ENCODE measurements at regions not wholly inside any gene's neighbourhood (a gene's known extent, or its start where the extent isn't known, plus 50 kb on each side); places are given as distances from the start of the nearest gene placed in this dataset.

GRCh38 chr14:26395726-26396125, 202.1 kb downstream of the NOVA1 start:
- peaks cover 0 to 10% (median 2%) of the 10 kb centered on the region in 3 donors for H3K4me1 ChIP-seq (ENCODE audit: control insufficient read depth in 3 of 3, insufficient read depth in 2 of 3, low read depth in 1 of 3, low read length in 2 of 3)
- 55 to 91% (median 77%) methylated on average over 1 of the region's 1 CpG for WGBS, 3 donors
- no peaks in the 10 kb centered on the region for H3K36me3 ChIP-seq (ENCODE audit: control insufficient read depth in 3 of 3, insufficient read depth in 2 of 3, low read depth in 1 of 3, low read length in 3 of 3)
- H3K9me3 ChIP-seq (ENCODE audit: control insufficient read depth in 2 of 2, insufficient read depth in 1 of 2, low read depth in 1 of 2, low read length in 1 of 2): no peaks in the 10 kb centered on the region
- no peak overlapping the region for H3K4me3 ChIP-seq (ENCODE audit: low read depth in 1 of 3, low read length in 3 of 3)
- FAIRE-seq: no peak
- no peak overlapping the region for H3K27ac ChIP-seq (ENCODE audit: low read depth in 1 of 3, low read length in 2 of 3)
- no peaks in the 10 kb centered on the region for H3K27me3 ChIP-seq (ENCODE audit: control insufficient read depth in 3 of 3, insufficient read depth in 3 of 3, low read length in 3 of 3)
- DNase-seq: no peak

- H3K27ac ChIP-seq (ENCODE audit: low read depth in 1 of 3, low read length in 2 of 3): no peak overlapping the region
- peak; percentile 31 to 54 for DNase-seq
Observed at GRCh38 chr14:26394150-26394810, 203.6 kb downstream of the NOVA1 start.

GRCh38 chr14:26392498-26392897, 205.3 kb downstream of the NOVA1 start:
- H3K9me3 ChIP-seq (ENCODE audit: control insufficient read depth in 2 of 2, insufficient read depth in 1 of 2, low read depth in 1 of 2, low read length in 1 of 2): no peaks in the 10 kb centered on the region
- no peak for FAIRE-seq
- H3K4me1 ChIP-seq (ENCODE audit: control insufficient read depth in 3 of 3, insufficient read depth in 2 of 3, low read depth in 1 of 3, low read length in 2 of 3): peaks cover 0 to 10% (median 2%) of the 10 kb centered on the region in 3 donors
- DNase-seq: no peak
- no peak overlapping the region for H3K27ac ChIP-seq (ENCODE audit: low read depth in 1 of 3, low read length in 2 of 3)
- no peaks in the 10 kb centered on the region for H3K36me3 ChIP-seq (ENCODE audit: control insufficient read depth in 3 of 3, insufficient read depth in 2 of 3, low read depth in 1 of 3, low read length in 3 of 3)
- WGBS, 3 donors: 73 to 76% (median 73%) methylated on average over 7 of the region's 7 CpGs
- no peak overlapping the region for H3K4me3 ChIP-seq (ENCODE audit: low read depth in 1 of 3, low read length in 3 of 3)
- H3K27me3 ChIP-seq (ENCODE audit: control insufficient read depth in 3 of 3, insufficient read depth in 3 of 3, low read length in 3 of 3): no peaks in the 10 kb centered on the region

More at GRCh38 chr14:26394150-26394810, 203.6 kb downstream of the NOVA1 start:
- WGBS, 3 donors: 9 to 30% (median 23%) methylated on average over 4 of the region's 4 CpGs
- Histone ChIP-seq H3K4me1 (ENCODE audit: control insufficient read depth in 3 of 3, insufficient read depth in 2 of 3, low read depth in 1 of 3, low read length in 2 of 3) (peaks cover 0 to 10% (median 2%) of the 10 kb centered on the region in 3 donors), H3K36me3 (ENCODE audit: control insufficient read depth in 3 of 3, insufficient read depth in 2 of 3, low read depth in 1 of 3, low read length in 3 of 3) (no peaks in the 10 kb centered on the region), H3K4me3 (ENCODE audit: low read depth in 1 of 3, low read length in 3 of 3) (no peak overlapping the region), H3K27me3 (ENCODE audit: control insufficient read depth in 3 of 3, insufficient read depth in 3 of 3, low read length in 3 of 3) (no peaks in the 10 kb centered on the region), H3K9me3 (ENCODE audit: control insufficient read depth in 2 of 2, insufficient read depth in 1 of 2, low read depth in 1 of 2, low read length in 1 of 2) (no peaks in the 10 kb centered on the region)
- no peak for FAIRE-seq

- H3K9me3 ChIP-seq (ENCODE audit: control insufficient read depth in 2 of 2, insufficient read depth in 1 of 2, low read depth in 1 of 2, low read length in 1 of 2): no peaks in the 10 kb centered on the region
- peaks cover 0 to 10% (median 2%) of the 10 kb centered on the region in 3 donors for H3K4me1 ChIP-seq (ENCODE audit: control insufficient read depth in 3 of 3, insufficient read depth in 2 of 3, low read depth in 1 of 3, low read length in 2 of 3)
- DNase-seq: no peak
- H3K27me3 ChIP-seq (ENCODE audit: control insufficient read depth in 3 of 3, insufficient read depth in 3 of 3, low read length in 3 of 3): no peaks in the 10 kb centered on the region
- 59 to 75% (median 73%) methylated on average over 2 of the region's 2 CpGs for WGBS, 3 donors
- H3K4me3 ChIP-seq (ENCODE audit: low read depth in 1 of 3, low read length in 3 of 3): no peak overlapping the region
- no peak for FAIRE-seq
- no peak overlapping the region for H3K27ac ChIP-seq (ENCODE audit: low read depth in 1 of 3, low read length in 2 of 3)
- H3K36me3 ChIP-seq (ENCODE audit: control insufficient read depth in 3 of 3, insufficient read depth in 2 of 3, low read depth in 1 of 3, low read length in 3 of 3): no peaks in the 10 kb centered on the region
Observed at GRCh38 chr14:26389646-26390508, 208.0 kb downstream of the NOVA1 start.

GRCh38 chr14:26385310-26385709, 212.5 kb downstream of the NOVA1 start:
- FAIRE-seq: no peak
- 73 to 88% (median 88%) methylated on average over 3 of the region's 3 CpGs for WGBS, 3 donors
- DNase-seq: no peak

GRCh38 chr14:26382901-26383685, 214.7 kb downstream of the NOVA1 start:
- peaks cover 3 to 34% (median 7%) of the 10 kb centered on the region in 3 donors for H3K4me1 ChIP-seq (ENCODE audit: control insufficient read depth in 3 of 3, insufficient read depth in 2 of 3, low read depth in 1 of 3, low read length in 2 of 3)
- FAIRE-seq: no peak
- DNase-seq: peak; percentile 42 to 59
- H3K27me3 ChIP-seq (ENCODE audit: control insufficient read depth in 3 of 3, insufficient read depth in 3 of 3, low read length in 3 of 3): no peaks in the 10 kb centered on the region
- WGBS, 3 donors: 31 to 68% (median 60%) methylated on average over 6 of the region's 6 CpGs
- H3K4me3 ChIP-seq (ENCODE audit: low read depth in 1 of 3, low read length in 3 of 3): no peak overlapping the region
- H3K36me3 ChIP-seq (ENCODE audit: control insufficient read depth in 3 of 3, insufficient read depth in 2 of 3, low read depth in 1 of 3, low read length in 3 of 3): no peaks in the 10 kb centered on the region
- H3K27ac ChIP-seq (ENCODE audit: low read depth in 1 of 3, low read length in 2 of 3): peak overlapping the region in 1 of 3 donors; percentile 66
- no peaks in the 10 kb centered on the region for H3K9me3 ChIP-seq (ENCODE audit: control insufficient read depth in 2 of 2, insufficient read depth in 1 of 2, low read depth in 1 of 2, low read length in 1 of 2)

More at GRCh38 chr14:26385310-26385709, 212.5 kb downstream of the NOVA1 start:
- peaks cover 3 to 31% (median 7%) of the 10 kb centered on the region in 3 donors for H3K4me1 ChIP-seq (ENCODE audit: control insufficient read depth in 3 of 3, insufficient read depth in 2 of 3, low read depth in 1 of 3, low read length in 2 of 3)
- no peak overlapping the region for H3K27ac ChIP-seq (ENCODE audit: low read depth in 1 of 3, low read length in 2 of 3)
- H3K9me3 ChIP-seq (ENCODE audit: control insufficient read depth in 2 of 2, insufficient read depth in 1 of 2, low read depth in 1 of 2, low read length in 1 of 2): no peaks in the 10 kb centered on the region
- H3K4me3 ChIP-seq (ENCODE audit: low read depth in 1 of 3, low read length in 3 of 3): no peak overlapping the region
- no peaks in the 10 kb centered on the region for H3K36me3 ChIP-seq (ENCODE audit: control insufficient read depth in 3 of 3, insufficient read depth in 2 of 3, low read depth in 1 of 3, low read length in 3 of 3)
- no peaks in the 10 kb centered on the region for H3K27me3 ChIP-seq (ENCODE audit: control insufficient read depth in 3 of 3, insufficient read depth in 3 of 3, low read length in 3 of 3)

- no peaks in the 10 kb centered on the region for H3K36me3 ChIP-seq (ENCODE audit: control insufficient read depth in 3 of 3, insufficient read depth in 2 of 3, low read depth in 1 of 3, low read length in 3 of 3)
Observed at GRCh38 chr14:26381405-26381804, 216.4 kb downstream of the NOVA1 start.

GRCh38 chr14:26380637-26381036, 217.2 kb downstream of the NOVA1 start:
- Histone ChIP-seq H3K36me3 (ENCODE audit: control insufficient read depth in 3 of 3, insufficient read depth in 2 of 3, low read depth in 1 of 3, low read length in 3 of 3) (no peaks in the 10 kb centered on the region), H3K9me3 (ENCODE audit: control insufficient read depth in 2 of 2, insufficient read depth in 1 of 2, low read depth in 1 of 2, low read length in 1 of 2) (no peaks in the 10 kb centered on the region), H3K4me3 (ENCODE audit: low read depth in 1 of 3, low read length in 3 of 3) (no peak overlapping the region), H3K27me3 (ENCODE audit: control insufficient read depth in 3 of 3, insufficient read depth in 3 of 3, low read length in 3 of 3) (no peaks in the 10 kb centered on the region), H3K27ac (ENCODE audit: low read depth in 1 of 3, low read length in 2 of 3) (no peak overlapping the region), H3K4me1 (ENCODE audit: control insufficient read depth in 3 of 3, insufficient read depth in 2 of 3, low read depth in 1 of 3, low read length in 2 of 3) (peaks cover 3 to 38% (median 7%) of the 10 kb centered on the region in 3 donors)
- DNase-seq: no peak
- WGBS, 3 donors: 76 to 96% (median 91%) methylated on average over 1 of the region's 1 CpG
- FAIRE-seq: no peak

More at GRCh38 chr14:26381405-26381804, 216.4 kb downstream of the NOVA1 start:
- WGBS, 3 donors: 20 to 53% (median 31%) methylated on average over 2 of the region's 2 CpGs
- no peaks in the 10 kb centered on the region for H3K9me3 ChIP-seq (ENCODE audit: control insufficient read depth in 2 of 2, insufficient read depth in 1 of 2, low read depth in 1 of 2, low read length in 1 of 2)
- peaks cover 3 to 37% (median 7%) of the 10 kb centered on the region in 3 donors for H3K4me1 ChIP-seq (ENCODE audit: control insufficient read depth in 3 of 3, insufficient read depth in 2 of 3, low read depth in 1 of 3, low read length in 2 of 3)
- no peaks in the 10 kb centered on the region for H3K27me3 ChIP-seq (ENCODE audit: control insufficient read depth in 3 of 3, insufficient read depth in 3 of 3, low read length in 3 of 3)
- DNase-seq (peak; percentile 39 to 62), FAIRE-seq (no peak)
- H3K4me3 ChIP-seq (ENCODE audit: low read depth in 1 of 3, low read length in 3 of 3): no peak overlapping the region
- H3K27ac ChIP-seq (ENCODE audit: low read depth in 1 of 3, low read length in 2 of 3): peak overlapping the region in 1 of 3 donors; percentile 66

All from small intestine (tissue), 7 donors.